ENCODE measurements at regions not wholly inside any gene's neighbourhood (a gene's known extent, or its start where the extent isn't known, plus 50 kb on each side); places are given as distances from the start of the nearest gene placed in this dataset.

DNA sequence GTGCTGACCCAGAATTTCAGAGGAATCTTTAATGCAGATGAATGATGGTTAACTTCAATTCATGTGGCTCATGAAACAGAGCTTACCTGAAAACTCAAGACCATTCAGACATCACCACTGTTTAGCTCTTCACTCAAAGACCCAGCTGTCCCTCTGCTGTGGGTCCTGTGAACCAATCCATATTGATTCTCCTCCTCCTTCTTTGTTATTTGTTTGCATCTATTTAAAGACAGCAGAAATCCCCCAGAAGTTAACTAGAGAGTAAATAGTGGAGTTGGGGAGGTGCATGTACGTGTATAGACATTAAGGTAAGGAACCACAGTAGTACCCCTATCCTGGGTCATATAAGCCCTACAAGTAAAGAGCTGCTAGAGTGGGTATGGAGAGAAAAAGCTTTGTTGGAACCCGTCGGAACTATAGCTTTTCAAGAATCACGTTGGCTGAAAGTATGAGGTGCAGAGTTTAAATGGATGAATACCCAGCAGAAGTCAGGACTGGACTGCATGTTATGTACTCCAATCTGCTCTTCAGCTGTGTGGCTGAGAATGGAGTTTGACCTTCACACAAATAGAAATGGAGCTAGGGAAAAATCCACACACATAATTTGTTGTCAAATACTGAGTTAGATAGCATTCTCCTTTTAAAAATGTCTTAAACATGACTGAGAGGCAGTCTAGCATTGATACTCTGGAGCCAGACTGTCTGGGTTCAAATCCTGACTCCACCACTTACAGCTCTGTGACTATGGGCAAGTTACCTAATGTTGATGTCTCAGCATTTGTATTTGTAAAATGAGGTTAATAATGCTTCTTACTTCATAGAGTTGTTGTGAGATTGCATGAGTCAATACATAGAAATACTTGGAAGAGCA, 81.7 kb upstream of the HK2 start:
- no peak overlapping the region for H3K4me2 ChIP-seq (ENCODE audit: insufficient read depth in 1 of 2, low read depth in 2 of 2, low read length in 2 of 2)
- no peak for DNase-seq (ENCODE audit: low read depth in 1 of 2, low spot score in 2 of 2)
- H3K36me3 ChIP-seq (ENCODE audit: control insufficient read depth in 2 of 4, insufficient read depth in 4 of 4, low read length in 3 of 4): no peaks in the 10 kb centered on the region
- 88% methylated on average over 4 of the region's 4 CpGs; no CpG with 5 or more reads in 1 of the 2 experiments for WGBS, 2 experiments (ENCODE audit: extremely low coverage in 1 of 2, insufficient coverage in 1 of 2, insufficient read length in 1 of 2, insufficient replicate concordance in 2 of 2, low coverage in 1 of 2, low lambda C conversion rate in 2 of 2, missing lambda C conversion rate in 1 of 2)
- H3K27ac ChIP-seq (ENCODE audit: low read depth, low read length): no peak overlapping the region
- CTCF ChIA-PET (ENCODE audit: partially characterized antibody): interaction anchor here (0.7 to 3.3 kb wide), 8 partner anchors 9 to 145 kb away, joined by 3 to 10 read pairs (median 4); no protein-coding TSS in a partner anchor
- H3K4me1 ChIP-seq (replicated peaks in 1 of 4; ENCODE audit: control insufficient read depth in 3 of 4, insufficient read depth in 4 of 4, low read length in 3 of 4): no peaks in the 10 kb centered on the region
- H2BK5ac ChIP-seq (ENCODE audit: low read depth, low read length): no peak overlapping the region
- no peaks in the 10 kb centered on the region for H3K79me1 ChIP-seq (ENCODE audit: low read depth, low read length)
- H3K4ac ChIP-seq (replicated peaks; ENCODE audit: insufficient read length, low read depth, low read length): no peak overlapping the region
- no peak overlapping the region for H2BK120ac ChIP-seq (replicated peaks; ENCODE audit: low read depth, low read length)
- H3K79me2 ChIP-seq (ENCODE audit: control insufficient read depth in 1 of 2, insufficient read depth in 2 of 2, low read length in 2 of 2): no peaks in the 10 kb centered on the region
- no peak overlapping the region for H3K23ac ChIP-seq (ENCODE audit: insufficient read length)
- no peaks in the 10 kb centered on the region for H3K23me2 ChIP-seq (ENCODE audit: low read depth, low read length)
- no peak overlapping the region for H4K5ac ChIP-seq (ENCODE audit: insufficient read length, low read depth, low read length)
- peaks cover 5 to 6% of the 10 kb centered on the region in 2 experiments; a peak in 2 of 4 replicates for H3K9me3 ChIP-seq (ENCODE audit: insufficient read depth in 2 of 2, low read depth in 1 of 2, low read length in 1 of 2)
- H2BK20ac ChIP-seq (ENCODE audit: low read length): no peak overlapping the region
- no peak overlapping the region for H2BK15ac ChIP-seq (ENCODE audit: low read length)
- no peak overlapping the region for H3K14ac ChIP-seq (ENCODE audit: insufficient read length)
- no peaks in the 10 kb centered on the region; a peak in 2 of 7 replicates for H3K27me3 ChIP-seq (replicated peaks in 1 of 4; ENCODE audit: control insufficient read depth in 3 of 4, extremely low read depth in 1 of 4, insufficient read depth in 3 of 4, low read length in 3 of 4)
- H2AK5ac ChIP-seq (ENCODE audit: low read depth, low read length): no peak overlapping the region
- FAIRE-seq: no peak
- no peak overlapping the region for H3K56ac ChIP-seq (replicated peaks; ENCODE audit: insufficient read length, low read depth, low read length)
- no peak overlapping the region for H3K18ac ChIP-seq (ENCODE audit: extremely low read depth, low read length)
- H3K4me3 ChIP-seq (ENCODE audit: extremely low read depth in 1 of 4, insufficient read depth in 2 of 4, low read depth in 3 of 4, low read length in 4 of 4): no peak overlapping the region
- H4K91ac ChIP-seq (replicated peaks; ENCODE audit: insufficient read length, low read length): no peak overlapping the region
- H2BK12ac ChIP-seq (ENCODE audit: low read depth, low read length): no peak overlapping the region
- no peak overlapping the region for H2AFZ ChIP-seq (ENCODE audit: low read length)
- H3K9ac ChIP-seq (replicated peaks in 1 of 4; ENCODE audit: extremely low read depth in 1 of 4, low read depth in 3 of 4, low read length in 3 of 4): no peak overlapping the region
- no peak overlapping the region for H4K8ac ChIP-seq (ENCODE audit: extremely low read depth, insufficient read depth, low read length)
- POLR2A ChIA-PET (ENCODE audit: partially characterized antibody): interaction anchor here (1.4 kb wide), 1 partner anchor 83 kb away, joined by 3 read pairs; no protein-coding TSS in a partner anchor
- no peaks in the 10 kb centered on the region for H4K20me1 ChIP-seq (replicated peaks in 1 of 2; ENCODE audit: control insufficient read depth in 1 of 2, insufficient read depth in 2 of 2, low read length in 2 of 2)
- TF ChIP-seq GABPA (IDR thresholded peaks at IDR 0.05; ENCODE audit: borderline replicate concordance, insufficient read depth, low read length) (no peak), SIRT6 (IDR thresholded peaks at IDR 0.05; ENCODE audit: low read length) (no peak), YY1 (IDR thresholded peaks at IDR 0.05; ENCODE audit: low read depth, low read length) (no peak), BACH1 (IDR thresholded peaks at IDR 0.05; ENCODE audit: low read length) (no peak), SIX5 (IDR thresholded peaks at IDR 0.05; ENCODE audit: low read depth, low read length) (no peak), ATF2 (IDR thresholded peaks at IDR 0.05; ENCODE audit: low read length) (no peak), RXRA (IDR thresholded peaks at IDR 0.05; ENCODE audit: insufficient read depth, low read depth, low read length) (no peak), SP1 (IDR thresholded peaks at IDR 0.05; ENCODE audit: low read depth, low read length) (no peak)
- TF ChIP-seq, protein P1, sequence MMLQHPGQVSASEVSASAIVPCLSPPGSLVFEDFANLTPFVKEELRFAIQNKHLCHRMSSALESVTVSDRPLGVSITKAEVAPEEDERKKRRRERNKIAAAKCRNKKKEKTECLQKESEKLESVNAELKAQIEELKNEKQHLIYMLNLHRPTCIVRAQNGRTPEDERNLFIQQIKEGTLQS (IDR thresholded peaks at IDR 0.05; ENCODE audit: insufficient read depth, low read depth, low read length): no peak

All from H1 (cell line).